OCI-LY3 (cell line): ENCODE measurements at regions not wholly inside any gene's neighbourhood (a gene's known extent, or its start where the extent isn't known, plus 50 kb on each side); places are given as distances from the start of the nearest gene placed in this dataset.

Experiments used
- H2AFZ ChIP-seq: fragments of 200-600, 300-600 bp; shearing (Covaris generic); 2 replicates; pipeline ENCODE4 v1.6.0; 2014; ENCODE audit warnings: antibody characterized with exemption, low read depth, low read length
- H3K27ac ChIP-seq: fragments of 200-600, 300-600 bp; sonication (generic); 2 replicates; pipeline ENCODE4 v1.5.1; 2014; ENCODE audit warnings: mild to moderate bottlenecking, low read length, moderate library complexity, mixed read lengths
- H3K27me3 ChIP-seq: fragments of 200-600, 300-600 bp; sonication (generic); 2 replicates; pipeline ENCODE4 v1.6.1; 2014; ENCODE audit warnings: low read depth, low read length, mixed read lengths
- H3K36me3 ChIP-seq: fragments of 200-600, 300-600 bp; sonication (generic); replicated peaks from 2 replicates; pipeline ENCODE3; 2014; ENCODE audit warnings: low read depth, low read length, mixed read lengths
- H3K4me1 ChIP-seq: fragments of 300-600, 200-600 bp; sonication (generic); 2 replicates; pipeline ENCODE4 v1.6.1; 2014; ENCODE audit warnings: low read length, mixed read lengths
- H3K4me2 ChIP-seq: fragments of 200-600, 300-600 bp; sonication (generic); 2 replicates; pipeline ENCODE4 v1.6.1; 2014; ENCODE audit warnings: low read length, mixed read lengths
- H3K4me3 ChIP-seq: fragments of 300-600, 200-600 bp; sonication (generic); 2 replicates; pipeline ENCODE4 v1.5.1; 2014; ENCODE audit warnings: antibody characterized with exemption, mild to moderate bottlenecking, low read length, moderate library complexity
- H3K79me2 ChIP-seq: fragments of 300-600, 200-600 bp; shearing (Covaris generic); 2 replicates; pipeline ENCODE4 v1.6.1; 2014; ENCODE audit warnings: mild to moderate bottlenecking, low read length, mixed read lengths
- H3K9ac ChIP-seq: fragments of 300-600, 200-600 bp; shearing (Covaris generic); 2 replicates; pipeline ENCODE4 v1.6.0; 2014; ENCODE audit warnings: mild to moderate bottlenecking, low read length, moderate library complexity
- H3K9me3 ChIP-seq: fragments of 200-600, 300-600 bp; shearing (Covaris generic); 2 replicates; pipeline ENCODE4 v1.6.1; 2014; ENCODE audit warnings: low read length, mixed read lengths; ENCODE audit not compliant: insufficient read depth
- H4K20me1 ChIP-seq: fragments of 200-600, 300-600 bp; sonication (generic); 2 replicates; pipeline ENCODE4 v1.6.1; 2016; ENCODE audit warnings: low read length, mixed read lengths; ENCODE audit not compliant: insufficient read depth
- EZH2phosphoT487 ChIP-seq: fragments of 200-600 bp; shearing (Covaris generic); IDR thresholded peaks from 2 replicates; pipeline ENCODE4 v1.6.1; 2018; ENCODE audit warnings: antibody characterized with exemption, mixed run types, low read depth
- TF ChIP-seq, protein P1 (sequence below): fragments of 200-600, 300-600 bp; sonication (generic); IDR thresholded peaks from 2 replicates; pipeline ENCODE4 v1.5.1; 2014; ENCODE audit warnings: antibody characterized with exemption, low read length, low read depth

DNA sequence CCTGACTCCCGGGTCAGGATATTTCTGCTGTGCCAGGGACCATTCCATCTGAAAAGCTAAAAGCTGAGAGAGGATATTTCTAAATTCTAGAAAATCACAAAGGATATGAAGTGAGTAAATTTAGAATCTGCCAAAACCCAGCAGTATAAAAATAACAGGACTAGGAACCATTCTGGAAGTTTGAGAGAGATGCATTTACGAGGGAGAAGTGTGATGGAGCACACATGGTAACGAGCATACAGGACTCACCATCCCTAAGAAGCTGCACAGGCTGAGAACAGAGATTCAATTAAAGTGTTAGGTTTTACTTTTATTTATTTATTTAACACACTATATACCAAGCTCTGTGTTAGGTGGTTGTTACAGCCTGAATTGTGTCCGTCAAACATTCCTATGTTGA lies 116.3 kb downstream of the GLUL start:
- no peak overlapping the region for H2AFZ ChIP-seq
- H3K27me3 ChIP-seq, result peaks cover 28% of the 10 kb centered on the region; the same call in 1 of the 2 replicates
- H3K9me3 ChIP-seq, result no peaks in the 10 kb centered on the region
- H4K20me1 ChIP-seq, result no peaks in the 10 kb centered on the region
- no peak overlapping the region for H3K9ac ChIP-seq
- no peaks in the 10 kb centered on the region for H3K4me1 ChIP-seq
- TF ChIP-seq EZH2phosphoT487, result no peak
- TF ChIP-seq, protein P1, sequence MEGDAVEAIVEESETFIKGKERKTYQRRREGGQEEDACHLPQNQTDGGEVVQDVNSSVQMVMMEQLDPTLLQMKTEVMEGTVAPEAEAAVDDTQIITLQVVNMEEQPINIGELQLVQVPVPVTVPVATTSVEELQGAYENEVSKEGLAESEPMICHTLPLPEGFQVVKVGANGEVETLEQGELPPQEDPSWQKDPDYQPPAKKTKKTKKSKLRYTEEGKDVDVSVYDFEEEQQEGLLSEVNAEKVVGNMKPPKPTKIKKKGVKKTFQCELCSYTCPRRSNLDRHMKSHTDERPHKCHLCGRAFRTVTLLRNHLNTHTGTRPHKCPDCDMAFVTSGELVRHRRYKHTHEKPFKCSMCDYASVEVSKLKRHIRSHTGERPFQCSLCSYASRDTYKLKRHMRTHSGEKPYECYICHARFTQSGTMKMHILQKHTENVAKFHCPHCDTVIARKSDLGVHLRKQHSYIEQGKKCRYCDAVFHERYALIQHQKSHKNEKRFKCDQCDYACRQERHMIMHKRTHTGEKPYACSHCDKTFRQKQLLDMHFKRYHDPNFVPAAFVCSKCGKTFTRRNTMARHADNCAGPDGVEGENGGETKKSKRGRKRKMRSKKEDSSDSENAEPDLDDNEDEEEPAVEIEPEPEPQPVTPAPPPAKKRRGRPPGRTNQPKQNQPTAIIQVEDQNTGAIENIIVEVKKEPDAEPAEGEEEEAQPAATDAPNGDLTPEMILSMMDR, result no peak
- no peak overlapping the region for H3K4me3 ChIP-seq
- H3K27ac ChIP-seq, result no peak overlapping the region
- no peaks in the 10 kb centered on the region for H3K79me2 ChIP-seq
- H3K4me2 ChIP-seq, result no peak overlapping the region
- H3K36me3 ChIP-seq, result no peaks in the 10 kb centered on the region

DNA sequence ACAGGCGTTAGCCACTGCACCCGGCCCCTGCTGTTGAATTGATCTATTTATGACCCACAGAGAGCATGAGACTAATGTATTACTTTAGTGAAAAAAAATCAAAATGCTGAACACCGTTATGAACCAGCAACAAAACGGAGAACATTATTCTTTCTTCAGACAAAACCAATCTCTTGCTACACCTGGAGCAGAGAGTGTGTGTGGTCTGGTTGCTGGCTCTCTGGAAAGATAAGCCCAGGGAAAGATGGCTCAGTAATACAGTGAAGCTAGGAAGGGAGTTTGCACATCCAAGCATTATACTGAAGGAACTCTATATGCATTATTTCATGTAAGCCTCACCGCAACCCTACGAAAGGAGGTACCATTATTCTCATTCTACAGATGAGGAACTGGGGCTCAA lies 117.0 kb downstream of the GLUL start:
- Histone ChIP-seq H3K9ac (no peak overlapping the region), H3K4me1 (no peaks in the 10 kb centered on the region), H3K27ac (no peak overlapping the region), H3K4me2 (no peak overlapping the region), H4K20me1 (no peaks in the 10 kb centered on the region), H3K36me3 (no peaks in the 10 kb centered on the region), H2AFZ (no peak overlapping the region), H3K4me3 (no peak overlapping the region), H3K79me2 (no peaks in the 10 kb centered on the region), H3K27me3 (peaks cover 29% of the 10 kb centered on the region; the same call in 1 of the 2 replicates), H3K9me3 (no peaks in the 10 kb centered on the region)
- TF ChIP-seq, protein P1, result no peak
- no peak for TF ChIP-seq EZH2phosphoT487

DNA sequence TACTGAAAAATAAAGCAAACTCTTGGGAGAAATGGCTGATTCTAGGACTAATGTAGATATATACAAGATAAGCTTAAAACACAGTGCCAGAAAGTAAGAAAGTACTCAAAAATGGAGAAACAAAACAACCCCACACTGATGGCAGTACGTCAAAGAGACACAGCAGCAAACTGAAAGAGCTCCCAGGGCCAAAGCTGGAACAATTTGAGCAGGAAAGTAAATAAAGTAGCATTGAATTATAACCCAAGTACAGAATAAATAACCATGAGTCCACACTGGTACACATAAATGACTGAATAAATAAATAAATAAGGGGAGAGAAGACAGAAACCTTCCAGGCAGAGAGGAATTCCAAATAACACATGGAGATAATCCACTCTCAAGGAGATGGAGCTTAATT lies 120.9 kb downstream of the GLUL start:
- Histone ChIP-seq H3K4me1 (no peaks in the 10 kb centered on the region), H3K27me3 (peaks cover 36% of the 10 kb centered on the region; the same call in 1 of the 2 replicates), H3K27ac (no peak overlapping the region), H3K9ac (no peak overlapping the region), H3K4me3 (no peak overlapping the region), H3K9me3 (no peaks in the 10 kb centered on the region), H3K4me2 (no peak overlapping the region), H2AFZ (no peak overlapping the region), H3K36me3 (no peaks in the 10 kb centered on the region), H3K79me2 (no peaks in the 10 kb centered on the region), H4K20me1 (no peaks in the 10 kb centered on the region)
- TF ChIP-seq, protein P1, result no peak
- no peak for TF ChIP-seq EZH2phosphoT487

DNA sequence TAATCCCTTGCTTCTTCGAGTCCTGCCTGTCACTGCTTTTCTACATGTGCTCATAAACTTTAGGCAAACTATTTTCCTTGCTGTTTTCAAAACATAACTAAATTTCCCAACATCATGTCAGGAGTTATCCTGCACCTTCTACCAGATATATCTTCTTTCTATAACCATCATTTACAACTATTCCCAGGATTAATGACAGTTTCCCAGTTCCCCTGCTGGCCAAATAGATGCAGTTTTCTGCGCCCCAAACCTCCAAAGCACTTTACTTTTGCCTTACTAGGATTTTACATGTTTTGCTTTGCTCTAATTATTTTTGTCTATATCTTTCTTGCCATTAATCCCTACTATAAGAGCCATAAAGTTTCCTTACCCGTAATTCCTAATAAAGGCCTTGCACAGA lies 122.5 kb downstream of the GLUL start:
- H3K9ac ChIP-seq, result no peak overlapping the region

More for the DNA sequence above, 122.5 kb downstream of the GLUL start:
- Histone ChIP-seq H3K9me3 (no peaks in the 10 kb centered on the region), H3K4me1 (no peaks in the 10 kb centered on the region), H3K4me2 (no peak overlapping the region), H4K20me1 (no peaks in the 10 kb centered on the region), H3K27me3 (peaks cover 36% of the 10 kb centered on the region; the same call in 1 of the 2 replicates), H2AFZ (no peak overlapping the region), H3K4me3 (no peak overlapping the region), H3K36me3 (no peaks in the 10 kb centered on the region), H3K27ac (no peak overlapping the region), H3K79me2 (no peaks in the 10 kb centered on the region)
- TF ChIP-seq, protein P1, result no peak
- TF ChIP-seq EZH2phosphoT487, result no peak
